ENCODE measurements at regions not wholly inside any gene's neighbourhood (a gene's known extent, or its start where the extent isn't known, plus 50 kb on each side); places are given as distances from the start of the nearest gene placed in this dataset.

- DNase-seq (ENCODE audit: low spot score) = no peak
- Histone ChIP-seq H3K27me3 (replicated peaks; ENCODE audit: insufficient read depth) (no peaks in the 10 kb centered on the region), H3K36me3 (no peaks in the 10 kb centered on the region), H3K27ac (no peak overlapping the region), H3K9me3 (no peaks in the 10 kb centered on the region), H3K4me3 (no peak overlapping the region), H3K4me1 (replicated peaks) (no peaks in the 10 kb centered on the region)
- intact Hi-C loops (cut with DNase I) = no loop called here
- WGBS = 92% methylated on average over 4 of the region's 4 CpGs
- TF ChIP-seq POLR2A (IDR thresholded peaks at IDR 0.05) (no peak), POLR2AphosphoS5 (IDR thresholded peaks at IDR 0.05) (no peak), CTCF (IDR thresholded peaks at IDR 0.05) (no peak)
These were observed 117.2 kb upstream of the SLC34A2 start for GRCh38 chr4:25538430-25538829.

GRCh38 chr4:25539241-25539640 lies 116.4 kb upstream of the SLC34A2 start:
- intact Hi-C loops (cut with DNase I) = no loop called here
- DNase-seq (ENCODE audit: low spot score) = no peak
- Histone ChIP-seq H3K4me3 (no peak overlapping the region), H3K36me3 (no peaks in the 10 kb centered on the region), H3K27ac (no peak overlapping the region), H3K4me1 (replicated peaks) (no peaks in the 10 kb centered on the region), H3K27me3 (replicated peaks; ENCODE audit: insufficient read depth) (no peaks in the 10 kb centered on the region), H3K9me3 (no peaks in the 10 kb centered on the region)
- TF ChIP-seq POLR2A (IDR thresholded peaks at IDR 0.05) = no peak
- TF ChIP-seq CTCF (IDR thresholded peaks at IDR 0.05) = no peak
- TF ChIP-seq POLR2AphosphoS5 (IDR thresholded peaks at IDR 0.05) = no peak
- 88% methylated on average over 3 of the region's 3 CpGs for WGBS

GRCh38 chr4:25540734-25541133 lies 114.9 kb upstream of the SLC34A2 start:
- H3K4me3 ChIP-seq = no peak overlapping the region
- H3K4me1 ChIP-seq (replicated peaks) = no peaks in the 10 kb centered on the region
- DNase-seq (ENCODE audit: low spot score) = no peak
- no peak overlapping the region for H3K27ac ChIP-seq
- intact Hi-C loops (cut with DNase I) = no loop called here
- WGBS = 83% methylated on average over 2 of the region's 2 CpGs
- H3K27me3 ChIP-seq (replicated peaks; ENCODE audit: insufficient read depth) = no peaks in the 10 kb centered on the region
- H3K9me3 ChIP-seq = no peaks in the 10 kb centered on the region
- TF ChIP-seq POLR2A (IDR thresholded peaks at IDR 0.05) (no peak), CTCF (IDR thresholded peaks at IDR 0.05) (no peak), POLR2AphosphoS5 (IDR thresholded peaks at IDR 0.05) (no peak)
- no peaks in the 10 kb centered on the region for H3K36me3 ChIP-seq

GRCh38 chr4:25547343-25547742 lies 108.3 kb upstream of the SLC34A2 start:
- Histone ChIP-seq H3K4me3 (no peak overlapping the region), H3K36me3 (no peaks in the 10 kb centered on the region), H3K4me1 (replicated peaks) (no peaks in the 10 kb centered on the region), H3K27me3 (replicated peaks; ENCODE audit: insufficient read depth) (no peaks in the 10 kb centered on the region), H3K27ac (no peak overlapping the region), H3K9me3 (no peaks in the 10 kb centered on the region)
- TF ChIP-seq POLR2A (IDR thresholded peaks at IDR 0.05) (no peak), CTCF (IDR thresholded peaks at IDR 0.05) (no peak), POLR2AphosphoS5 (IDR thresholded peaks at IDR 0.05) (no peak)
- no peak for DNase-seq (ENCODE audit: low spot score)
- intact Hi-C loops (cut with DNase I) = no loop called here
- 55% methylated on average over 5 of the region's 5 CpGs for WGBS

- intact Hi-C loops (cut with DNase I) = no loop called here
- Histone ChIP-seq H3K27me3 (replicated peaks; ENCODE audit: insufficient read depth) (no peaks in the 10 kb centered on the region), H3K27ac (no peak overlapping the region), H3K4me1 (replicated peaks) (no peaks in the 10 kb centered on the region), H3K4me3 (no peak overlapping the region), H3K36me3 (no peaks in the 10 kb centered on the region), H3K9me3 (no peaks in the 10 kb centered on the region)
- TF ChIP-seq POLR2AphosphoS5 (IDR thresholded peaks at IDR 0.05) = no peak
- no peak for TF ChIP-seq POLR2A (IDR thresholded peaks at IDR 0.05)
- no peak for TF ChIP-seq CTCF (IDR thresholded peaks at IDR 0.05)
- no peak for DNase-seq (ENCODE audit: low spot score)
These were observed 106.2 kb upstream of the SLC34A2 start for GRCh38 chr4:25549413-25549812.
